HS-27A (cell line): ENCODE measurements at regions not wholly inside any gene's neighbourhood (a gene's known extent, or its start where the extent isn't known, plus 50 kb on each side); places are given as distances from the start of the nearest gene placed in this dataset.

ENCODE experiments used
- DNase-seq: peaks from one replicate; pipeline ENCODE4 v3.0.0-alpha.2; 2012; ENCODE audit warnings: low read depth, missing footprints

GRCh38 chr13:84297251-84297650, 415.0 kb upstream of the SLITRK1 start:
- no peak for DNase-seq

- no peak for DNase-seq
Observed at GRCh38 chr13:84296401-84296800, 414.1 kb upstream of the SLITRK1 start.

GRCh38 chr13:84294576-84294975, 412.3 kb upstream of the SLITRK1 start:
- no peak for DNase-seq

GRCh38 chr13:84290386-84290785, 408.1 kb upstream of the SLITRK1 start:
- no peak for DNase-seq

- peak; percentile 3 for DNase-seq
Observed at GRCh38 chr13:84279166-84279565, 396.9 kb upstream of the SLITRK1 start.

GRCh38 chr13:84272877-84273562, 390.7 kb upstream of the SLITRK1 start:
- no peak for DNase-seq

GRCh38 chr13:84265257-84265764, 383.0 kb upstream of the SLITRK1 start:
- no peak for DNase-seq

GRCh38 chr13:84263354-84264069, 381.2 kb upstream of the SLITRK1 start:
- DNase-seq: no peak

GRCh38 chr13:84255226-84255797, 373.0 kb upstream of the SLITRK1 start:
- DNase-seq: no peak

- DNase-seq: no peak
Observed at GRCh38 chr13:84249463-84249862, 367.2 kb upstream of the SLITRK1 start.

GRCh38 chr13:84243340-84243739, 361.1 kb upstream of the SLITRK1 start:
- DNase-seq: no peak

- no peak for DNase-seq
Observed at GRCh38 chr13:84239032-84239431, 356.8 kb upstream of the SLITRK1 start.

- DNase-seq: no peak
Observed at GRCh38 chr13:84238381-84238780, 356.1 kb upstream of the SLITRK1 start.

GRCh38 chr13:84237143-84237542, 354.9 kb upstream of the SLITRK1 start:
- DNase-seq: no peak

- DNase-seq: no peak
Observed at GRCh38 chr13:84234416-84234815, 352.1 kb upstream of the SLITRK1 start.

- DNase-seq: no peak
Observed at GRCh38 chr13:84230568-84230967, 348.3 kb upstream of the SLITRK1 start.

GRCh38 chr13:84211048-84211447, 328.8 kb upstream of the SLITRK1 start:
- no peak for DNase-seq

- DNase-seq: no peak
Observed at GRCh38 chr13:84208246-84208910, 326.1 kb upstream of the SLITRK1 start.

GRCh38 chr13:84207509-84207908, 325.2 kb upstream of the SLITRK1 start:
- DNase-seq: no peak

- no peak for DNase-seq
Observed at GRCh38 chr13:84200971-84201370, 318.7 kb upstream of the SLITRK1 start.

- peak; percentile 57 for DNase-seq
Observed at GRCh38 chr13:84192125-84192524, 309.9 kb upstream of the SLITRK1 start.

GRCh38 chr13:84191139-84191538, 308.9 kb upstream of the SLITRK1 start:
- no peak for DNase-seq

GRCh38 chr13:84187626-84188025, 305.4 kb upstream of the SLITRK1 start:
- DNase-seq: no peak
